ENCODE measurements at regions not wholly inside any gene's neighbourhood (a gene's known extent, or its start where the extent isn't known, plus 50 kb on each side); places are given as distances from the start of the nearest gene placed in this dataset.

DNA sequence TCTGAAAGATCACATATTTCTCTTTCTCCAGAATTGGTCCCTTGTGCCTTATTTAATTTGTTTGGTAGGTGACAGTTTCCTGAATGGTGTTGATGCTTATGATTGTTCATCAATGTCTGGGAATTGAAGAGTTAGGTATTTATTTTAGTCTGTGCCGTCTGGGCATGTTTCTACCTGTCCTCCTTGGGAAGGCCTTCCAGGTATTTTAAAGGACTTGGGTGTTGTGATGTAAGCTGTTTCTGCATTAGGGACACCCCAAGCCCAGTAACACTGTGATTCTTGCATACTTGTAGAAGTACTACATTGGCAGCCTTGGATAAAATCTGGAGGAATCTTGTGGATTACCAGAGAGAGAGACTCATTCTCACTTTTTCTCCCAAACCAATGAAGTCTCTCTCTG is 120.8 kb upstream of the CXXC4 start:
- TF ChIP-seq, protein P1, sequence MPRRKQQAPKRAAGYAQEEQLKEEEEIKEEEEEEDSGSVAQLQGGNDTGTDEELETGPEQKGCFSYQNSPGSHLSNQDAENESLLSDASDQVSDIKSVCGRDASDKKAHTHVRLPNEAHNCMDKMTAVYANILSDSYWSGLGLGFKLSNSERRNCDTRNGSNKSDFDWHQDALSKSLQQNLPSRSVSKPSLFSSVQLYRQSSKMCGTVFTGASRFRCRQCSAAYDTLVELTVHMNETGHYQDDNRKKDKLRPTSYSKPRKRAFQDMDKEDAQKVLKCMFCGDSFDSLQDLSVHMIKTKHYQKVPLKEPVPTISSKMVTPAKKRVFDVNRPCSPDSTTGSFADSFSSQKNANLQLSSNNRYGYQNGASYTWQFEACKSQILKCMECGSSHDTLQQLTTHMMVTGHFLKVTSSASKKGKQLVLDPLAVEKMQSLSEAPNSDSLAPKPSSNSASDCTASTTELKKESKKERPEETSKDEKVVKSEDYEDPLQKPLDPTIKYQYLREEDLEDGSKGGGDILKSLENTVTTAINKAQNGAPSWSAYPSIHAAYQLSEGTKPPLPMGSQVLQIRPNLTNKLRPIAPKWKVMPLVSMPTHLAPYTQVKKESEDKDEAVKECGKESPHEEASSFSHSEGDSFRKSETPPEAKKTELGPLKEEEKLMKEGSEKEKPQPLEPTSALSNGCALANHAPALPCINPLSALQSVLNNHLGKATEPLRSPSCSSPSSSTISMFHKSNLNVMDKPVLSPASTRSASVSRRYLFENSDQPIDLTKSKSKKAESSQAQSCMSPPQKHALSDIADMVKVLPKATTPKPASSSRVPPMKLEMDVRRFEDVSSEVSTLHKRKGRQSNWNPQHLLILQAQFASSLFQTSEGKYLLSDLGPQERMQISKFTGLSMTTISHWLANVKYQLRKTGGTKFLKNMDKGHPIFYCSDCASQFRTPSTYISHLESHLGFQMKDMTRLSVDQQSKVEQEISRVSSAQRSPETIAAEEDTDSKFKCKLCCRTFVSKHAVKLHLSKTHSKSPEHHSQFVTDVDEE (CRISPR knock-in tag; IDR thresholded peaks at IDR 0.05) = no peak
- TF ChIP-seq, protein P2, sequence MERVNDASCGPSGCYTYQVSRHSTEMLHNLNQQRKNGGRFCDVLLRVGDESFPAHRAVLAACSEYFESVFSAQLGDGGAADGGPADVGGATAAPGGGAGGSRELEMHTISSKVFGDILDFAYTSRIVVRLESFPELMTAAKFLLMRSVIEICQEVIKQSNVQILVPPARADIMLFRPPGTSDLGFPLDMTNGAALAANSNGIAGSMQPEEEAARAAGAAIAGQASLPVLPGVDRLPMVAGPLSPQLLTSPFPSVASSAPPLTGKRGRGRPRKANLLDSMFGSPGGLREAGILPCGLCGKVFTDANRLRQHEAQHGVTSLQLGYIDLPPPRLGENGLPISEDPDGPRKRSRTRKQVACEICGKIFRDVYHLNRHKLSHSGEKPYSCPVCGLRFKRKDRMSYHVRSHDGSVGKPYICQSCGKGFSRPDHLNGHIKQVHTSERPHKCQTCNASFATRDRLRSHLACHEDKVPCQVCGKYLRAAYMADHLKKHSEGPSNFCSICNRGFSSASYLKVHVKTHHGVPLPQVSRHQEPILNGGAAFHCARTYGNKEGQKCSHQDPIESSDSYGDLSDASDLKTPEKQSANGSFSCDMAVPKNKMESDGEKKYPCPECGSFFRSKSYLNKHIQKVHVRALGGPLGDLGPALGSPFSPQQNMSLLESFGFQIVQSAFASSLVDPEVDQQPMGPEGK (CRISPR knock-in tag; IDR thresholded peaks at IDR 0.05; ENCODE audit: borderline replicate concordance) = no peak
- TF ChIP-seq ZFP3 (CRISPR knock-in tag; IDR thresholded peaks at IDR 0.05) (no peak), OSR1 (CRISPR knock-in tag; IDR thresholded peaks at IDR 0.05) (no peak), RARB (CRISPR knock-in tag; IDR thresholded peaks at IDR 0.05) (no peak), PPARA (CRISPR knock-in tag; IDR thresholded peaks at IDR 0.05; ENCODE audit: borderline replicate concordance) (no peak), ZFP30 (CRISPR knock-in tag; IDR thresholded peaks at IDR 0.05) (no peak), ZNF70 (CRISPR knock-in tag; IDR thresholded peaks at IDR 0.05) (no peak), GLIS3 (CRISPR knock-in tag; IDR thresholded peaks at IDR 0.05) (no peak), CSDC2 (CRISPR knock-in tag; IDR thresholded peaks at IDR 0.05) (no peak), SNAI2 (CRISPR knock-in tag; IDR thresholded peaks at IDR 0.05) (no peak), CSRNP3 (CRISPR knock-in tag; IDR thresholded peaks at IDR 0.05) (no peak), ARNTL (CRISPR knock-in tag; IDR thresholded peaks at IDR 0.05; ENCODE audit: borderline replicate concordance, low read depth) (no peak)

Data from SK-N-SH treated with all-trans-retinoic acid at 6 μM for 48 hours (cell line).